GM23338 (cell line): ENCODE measurements at regions not wholly inside any gene's neighbourhood (a gene's known extent, or its start where the extent isn't known, plus 50 kb on each side); places are given as distances from the start of the nearest gene placed in this dataset.

Source experiments
- EZH2 ChIP-seq: fragments of 200-600 bp; sonication (generic); IDR thresholded peaks from one replicate; pipeline ENCODE4 v1.8.0; 2017; ENCODE audit warnings: antibody characterized with exemption, mild to moderate bottlenecking, low read depth; ENCODE audit not compliant: unreplicated experiment
- EZH2phosphoT487 ChIP-seq: fragments of 200-600 bp; sonication (generic); IDR thresholded peaks from one replicate; pipeline ENCODE4 v1.8.1; 2018; ENCODE audit warnings: antibody characterized with exemption; ENCODE audit not compliant: unreplicated experiment
- JUNB ChIP-seq: IDR thresholded peaks from one replicate; pipeline ENCODE4 v1.6.1; 2016; ENCODE audit warnings: antibody characterized with exemption; ENCODE audit not compliant: unreplicated experiment
- POLR2AphosphoS5 ChIP-seq: IDR thresholded peaks from 2 replicates; pipeline ENCODE4 v1.6.1; 2016; ENCODE audit warnings: antibody characterized with exemption, low read depth
- STAT1 ChIP-seq: IDR thresholded peaks from one replicate; pipeline ENCODE4 v1.6.1; 2016; ENCODE audit warnings: antibody characterized with exemption; ENCODE audit not compliant: unreplicated experiment
- TF ChIP-seq, protein P1 (sequence below), 2 experiments: fragments of 200-600 bp in 1 of 2; sonication (generic) in 1 of 2; conservative IDR thresholded peaks; 2 replicates each; pipeline versions ENCODE4 v1.5.1 to v1.6.1; 2016 to 2017; ENCODE audit warnings: antibody characterized with exemption in 2 of 2, low read depth in 2 of 2, mild to moderate bottlenecking in 2 of 2, moderate library complexity in 1 of 2
- TF ChIP-seq, protein P2 (sequence below): IDR thresholded peaks from one replicate; pipeline ENCODE4 v1.6.1; 2018; ENCODE audit warnings: antibody characterized with exemption; ENCODE audit not compliant: unreplicated experiment

- TF ChIP-seq JUNB (no peak), STAT1 (no peak), POLR2AphosphoS5 (no peak), EZH2 (no peak), EZH2phosphoT487 (no peak)
- TF ChIP-seq, protein P1, sequence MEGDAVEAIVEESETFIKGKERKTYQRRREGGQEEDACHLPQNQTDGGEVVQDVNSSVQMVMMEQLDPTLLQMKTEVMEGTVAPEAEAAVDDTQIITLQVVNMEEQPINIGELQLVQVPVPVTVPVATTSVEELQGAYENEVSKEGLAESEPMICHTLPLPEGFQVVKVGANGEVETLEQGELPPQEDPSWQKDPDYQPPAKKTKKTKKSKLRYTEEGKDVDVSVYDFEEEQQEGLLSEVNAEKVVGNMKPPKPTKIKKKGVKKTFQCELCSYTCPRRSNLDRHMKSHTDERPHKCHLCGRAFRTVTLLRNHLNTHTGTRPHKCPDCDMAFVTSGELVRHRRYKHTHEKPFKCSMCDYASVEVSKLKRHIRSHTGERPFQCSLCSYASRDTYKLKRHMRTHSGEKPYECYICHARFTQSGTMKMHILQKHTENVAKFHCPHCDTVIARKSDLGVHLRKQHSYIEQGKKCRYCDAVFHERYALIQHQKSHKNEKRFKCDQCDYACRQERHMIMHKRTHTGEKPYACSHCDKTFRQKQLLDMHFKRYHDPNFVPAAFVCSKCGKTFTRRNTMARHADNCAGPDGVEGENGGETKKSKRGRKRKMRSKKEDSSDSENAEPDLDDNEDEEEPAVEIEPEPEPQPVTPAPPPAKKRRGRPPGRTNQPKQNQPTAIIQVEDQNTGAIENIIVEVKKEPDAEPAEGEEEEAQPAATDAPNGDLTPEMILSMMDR (conservative IDR thresholded peaks at IDR 0.05; ENCODE audit: low read depth in 2 of 2) = no peak
- TF ChIP-seq, protein P2, sequence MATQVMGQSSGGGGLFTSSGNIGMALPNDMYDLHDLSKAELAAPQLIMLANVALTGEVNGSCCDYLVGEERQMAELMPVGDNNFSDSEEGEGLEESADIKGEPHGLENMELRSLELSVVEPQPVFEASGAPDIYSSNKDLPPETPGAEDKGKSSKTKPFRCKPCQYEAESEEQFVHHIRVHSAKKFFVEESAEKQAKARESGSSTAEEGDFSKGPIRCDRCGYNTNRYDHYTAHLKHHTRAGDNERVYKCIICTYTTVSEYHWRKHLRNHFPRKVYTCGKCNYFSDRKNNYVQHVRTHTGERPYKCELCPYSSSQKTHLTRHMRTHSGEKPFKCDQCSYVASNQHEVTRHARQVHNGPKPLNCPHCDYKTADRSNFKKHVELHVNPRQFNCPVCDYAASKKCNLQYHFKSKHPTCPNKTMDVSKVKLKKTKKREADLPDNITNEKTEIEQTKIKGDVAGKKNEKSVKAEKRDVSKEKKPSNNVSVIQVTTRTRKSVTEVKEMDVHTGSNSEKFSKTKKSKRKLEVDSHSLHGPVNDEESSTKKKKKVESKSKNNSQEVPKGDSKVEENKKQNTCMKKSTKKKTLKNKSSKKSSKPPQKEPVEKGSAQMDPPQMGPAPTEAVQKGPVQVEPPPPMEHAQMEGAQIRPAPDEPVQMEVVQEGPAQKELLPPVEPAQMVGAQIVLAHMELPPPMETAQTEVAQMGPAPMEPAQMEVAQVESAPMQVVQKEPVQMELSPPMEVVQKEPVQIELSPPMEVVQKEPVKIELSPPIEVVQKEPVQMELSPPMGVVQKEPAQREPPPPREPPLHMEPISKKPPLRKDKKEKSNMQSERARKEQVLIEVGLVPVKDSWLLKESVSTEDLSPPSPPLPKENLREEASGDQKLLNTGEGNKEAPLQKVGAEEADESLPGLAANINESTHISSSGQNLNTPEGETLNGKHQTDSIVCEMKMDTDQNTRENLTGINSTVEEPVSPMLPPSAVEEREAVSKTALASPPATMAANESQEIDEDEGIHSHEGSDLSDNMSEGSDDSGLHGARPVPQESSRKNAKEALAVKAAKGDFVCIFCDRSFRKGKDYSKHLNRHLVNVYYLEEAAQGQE = no peak
These were observed 162.8 kb upstream of the POU3F4 start for GRCh38 chrX:83345298-83345697.
